Peyer's patch (tissue), 4 donors: ENCODE measurements at regions not wholly inside any gene's neighbourhood (a gene's known extent, or its start where the extent isn't known, plus 50 kb on each side); places are given as distances from the start of the nearest gene placed in this dataset.

ENCODE experiments used
- DNase-seq, 3 donors: peaks; one replicate each; pipeline ENCODE4 v3.0.0-alpha.2; 2017 to 2019
- H3K27ac ChIP-seq, 4 donors: fragments of 200-600 bp; sonication (generic); one replicate each; pipeline ENCODE4 v1.5.1; 2016 to 2019
- H3K27me3 ChIP-seq, 2 donors: fragments of 200-600 bp; sonication (generic); one replicate each; pipeline ENCODE4 v1.5.1; 2019
- H3K36me3 ChIP-seq, 3 donors: fragments of 200-600 bp; sonication (generic); one replicate each; pipeline ENCODE4 v1.5.1; 2016 to 2019
- H3K4me1 ChIP-seq, 4 donors: fragments of 200-600 bp; sonication (generic); one replicate each; pipeline ENCODE4 v1.5.1; 2016 to 2019
- H3K4me3 ChIP-seq, 4 donors: fragments of 200-600 bp; sonication (generic); 1 replicate in 3 of 4; 2 replicates in 1 of 4; pipeline ENCODE4 v1.5.1; 2016 to 2019; ENCODE audit warnings: mild to moderate bottlenecking in 1 of 4
- H3K9me3 ChIP-seq, 4 donors: fragments of 200-600 bp; sonication (generic); one replicate each; pipeline ENCODE4 v1.5.1; 2016 to 2019; ENCODE audit warnings: mild to moderate bottlenecking in 1 of 4
- POLR2A ChIP-seq, 2 donors: fragments of 450-650 bp; IDR thresholded peaks; one replicate each; pipeline ENCODE4 v1.5.1; 2017; ENCODE audit warnings: antibody characterized with exemption in 2 of 2, mild to moderate bottlenecking in 2 of 2, moderate library complexity in 2 of 2
- TF ChIP-seq, protein P1 (sequence below), 6 experiments: fragments of 450-650 bp in 4 of 6; fragments of 200-600 bp in 2 of 6; sonication (generic) in 1 of 6; IDR thresholded peaks; one replicate each; pipeline ENCODE4 v1.5.1; 2017 to 2019; ENCODE audit warnings: antibody characterized with exemption in 6 of 6, mild to moderate bottlenecking in 3 of 6, moderate library complexity in 1 of 6

DNA sequence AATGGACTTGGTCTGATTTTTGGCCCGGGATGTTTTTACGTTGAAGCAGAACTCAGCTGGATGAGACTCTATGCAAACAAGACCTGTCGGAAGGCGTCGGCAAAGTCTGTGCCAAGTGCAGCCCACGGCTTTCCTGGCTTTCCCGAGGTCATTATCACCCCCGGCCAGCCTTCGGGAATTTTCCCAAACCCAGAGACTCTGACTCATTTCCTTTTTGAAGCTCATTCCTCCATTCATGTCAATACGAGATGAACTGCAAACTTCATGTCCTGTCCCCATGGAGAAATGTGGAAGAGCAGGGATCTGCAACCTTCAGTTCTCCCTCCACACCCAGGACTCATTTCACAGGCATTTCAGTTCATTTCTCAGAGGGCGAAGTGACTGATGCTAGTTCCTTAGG lies 95.3 kb downstream of the IRX2 start:
- H3K27me3 ChIP-seq = no peaks in the 10 kb centered on the region
- no peak for TF ChIP-seq POLR2A (IDR thresholded peaks at IDR 0.05)
- TF ChIP-seq, protein P1, sequence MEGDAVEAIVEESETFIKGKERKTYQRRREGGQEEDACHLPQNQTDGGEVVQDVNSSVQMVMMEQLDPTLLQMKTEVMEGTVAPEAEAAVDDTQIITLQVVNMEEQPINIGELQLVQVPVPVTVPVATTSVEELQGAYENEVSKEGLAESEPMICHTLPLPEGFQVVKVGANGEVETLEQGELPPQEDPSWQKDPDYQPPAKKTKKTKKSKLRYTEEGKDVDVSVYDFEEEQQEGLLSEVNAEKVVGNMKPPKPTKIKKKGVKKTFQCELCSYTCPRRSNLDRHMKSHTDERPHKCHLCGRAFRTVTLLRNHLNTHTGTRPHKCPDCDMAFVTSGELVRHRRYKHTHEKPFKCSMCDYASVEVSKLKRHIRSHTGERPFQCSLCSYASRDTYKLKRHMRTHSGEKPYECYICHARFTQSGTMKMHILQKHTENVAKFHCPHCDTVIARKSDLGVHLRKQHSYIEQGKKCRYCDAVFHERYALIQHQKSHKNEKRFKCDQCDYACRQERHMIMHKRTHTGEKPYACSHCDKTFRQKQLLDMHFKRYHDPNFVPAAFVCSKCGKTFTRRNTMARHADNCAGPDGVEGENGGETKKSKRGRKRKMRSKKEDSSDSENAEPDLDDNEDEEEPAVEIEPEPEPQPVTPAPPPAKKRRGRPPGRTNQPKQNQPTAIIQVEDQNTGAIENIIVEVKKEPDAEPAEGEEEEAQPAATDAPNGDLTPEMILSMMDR (IDR thresholded peaks at IDR 0.05) = no peak
- no peak overlapping the region for H3K4me3 ChIP-seq
- no peak overlapping the region for H3K27ac ChIP-seq
- DNase-seq = no peak
- no peaks in the 10 kb centered on the region for H3K4me1 ChIP-seq
- no peaks in the 10 kb centered on the region for H3K36me3 ChIP-seq
- H3K9me3 ChIP-seq = no peaks in the 10 kb centered on the region

DNA sequence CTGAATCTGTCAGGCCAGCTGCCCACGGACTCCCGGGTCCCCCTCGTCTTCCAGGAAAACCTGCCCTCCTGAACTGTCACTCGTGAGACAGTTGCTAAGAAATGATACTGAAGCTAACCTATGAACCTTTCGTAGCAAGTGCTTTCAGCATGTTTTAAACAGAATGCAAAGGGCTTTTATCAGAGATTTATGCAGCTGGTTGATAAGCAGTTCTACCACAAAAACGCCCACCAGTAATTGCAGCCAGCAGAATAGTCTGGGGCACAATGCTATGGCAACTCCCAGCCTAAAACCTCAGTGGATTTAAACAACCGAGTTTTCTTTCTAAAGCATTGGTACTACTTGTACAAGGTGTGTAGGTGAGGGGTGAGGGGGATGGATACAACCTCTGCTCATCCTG lies 97.5 kb downstream of the IRX2 start:
- Histone ChIP-seq H3K4me3 (no peak overlapping the region), H3K4me1 (no peaks in the 10 kb centered on the region), H3K36me3 (no peaks in the 10 kb centered on the region), H3K9me3 (no peaks in the 10 kb centered on the region), H3K27me3 (no peaks in the 10 kb centered on the region), H3K27ac (no peak overlapping the region)
- no peak for TF ChIP-seq POLR2A (IDR thresholded peaks at IDR 0.05)
- TF ChIP-seq, protein P1 (IDR thresholded peaks at IDR 0.05) = no peak
- DNase-seq = no peak

DNA sequence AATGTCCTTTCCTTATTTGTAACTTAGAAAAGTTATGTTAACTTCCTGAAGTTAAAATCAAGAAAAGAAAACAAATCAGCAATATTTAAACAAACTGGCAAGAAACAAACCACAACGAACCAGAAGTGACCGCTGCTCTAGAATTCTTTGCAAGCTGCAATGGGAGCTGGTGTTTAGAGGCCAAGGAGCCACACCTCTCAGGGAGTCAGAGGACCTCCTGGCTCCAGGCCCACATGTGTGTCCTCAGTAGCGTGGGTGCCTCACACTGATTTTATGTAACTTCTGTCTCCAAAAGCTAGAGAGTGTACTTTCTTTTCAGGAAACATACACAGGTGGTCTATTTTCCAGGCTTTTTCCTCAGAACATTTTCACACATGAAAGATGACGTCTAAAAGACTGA lies 100.4 kb downstream of the IRX2 start:
- Histone ChIP-seq H3K9me3 (no peaks in the 10 kb centered on the region), H3K27me3 (no peaks in the 10 kb centered on the region), H3K4me1 (no peaks in the 10 kb centered on the region), H3K36me3 (no peaks in the 10 kb centered on the region), H3K27ac (no peak overlapping the region), H3K4me3 (no peak overlapping the region)
- DNase-seq = no peak
- no peak for TF ChIP-seq POLR2A (IDR thresholded peaks at IDR 0.05)
- TF ChIP-seq, protein P1 (IDR thresholded peaks at IDR 0.05) = no peak

DNA sequence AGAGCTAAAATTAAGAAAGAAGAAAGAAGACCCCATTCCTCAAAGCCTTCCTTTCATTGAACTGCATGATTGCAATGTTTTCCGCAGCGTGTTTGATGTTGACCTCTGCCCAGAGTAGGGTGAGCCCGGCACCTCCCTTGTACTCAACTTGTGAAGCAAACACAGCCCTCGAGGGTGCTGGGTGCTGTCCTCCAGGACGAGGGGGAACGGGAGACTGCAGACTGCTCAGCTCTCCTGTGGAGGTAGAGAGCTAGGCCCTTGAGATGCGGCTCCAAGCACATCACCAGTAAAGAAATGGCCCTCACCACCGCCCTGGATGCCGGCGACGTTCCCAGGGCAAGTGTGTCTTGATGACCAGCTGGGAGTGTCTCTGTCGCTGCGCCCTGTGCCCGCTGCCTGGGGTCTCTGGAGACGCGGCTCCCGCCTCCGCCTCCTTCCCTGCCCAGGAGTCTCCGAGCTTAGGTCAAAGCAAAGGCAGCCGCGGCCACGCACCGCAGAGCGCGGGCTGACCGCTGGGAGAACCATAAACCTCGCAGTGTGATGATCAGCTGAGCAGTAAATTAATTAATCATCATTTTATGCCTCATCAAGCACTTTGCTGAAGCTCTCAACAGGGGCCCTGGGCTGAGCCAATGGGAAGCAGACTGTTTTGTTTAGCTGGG lies 108.7 kb downstream of the IRX2 start:
- Histone ChIP-seq H3K4me1 (no peaks in the 10 kb centered on the region), H3K9me3 (no peaks in the 10 kb centered on the region), H3K36me3 (no peaks in the 10 kb centered on the region), H3K4me3 (no peak overlapping the region), H3K27ac (no peak overlapping the region), H3K27me3 (no peaks in the 10 kb centered on the region)
- no peak for DNase-seq
- TF ChIP-seq, protein P1 (IDR thresholded peaks at IDR 0.05) = no peak
- TF ChIP-seq POLR2A (IDR thresholded peaks at IDR 0.05) = no peak

DNA sequence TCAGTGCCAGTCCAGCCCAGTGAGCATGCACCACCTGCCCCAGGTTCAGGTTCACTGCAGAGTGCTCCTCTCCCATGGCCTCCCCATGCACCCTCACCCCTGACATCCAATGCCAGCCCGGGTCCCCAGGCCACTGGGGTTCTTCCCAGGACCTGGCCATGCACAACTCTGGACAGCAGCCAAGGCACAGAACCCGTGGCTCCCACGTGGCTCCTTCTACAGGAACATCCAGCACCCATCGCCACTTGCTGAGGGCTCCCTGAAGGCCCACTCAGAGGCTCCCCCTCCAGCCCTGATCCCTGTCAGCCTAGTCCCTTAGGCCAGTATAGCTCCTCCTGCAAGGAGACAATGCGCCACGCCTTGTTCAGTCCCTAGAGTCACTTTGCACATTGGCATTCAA lies 110.8 kb downstream of the IRX2 start:
- H3K27me3 ChIP-seq = no peaks in the 10 kb centered on the region
- no peaks in the 10 kb centered on the region for H3K9me3 ChIP-seq
- no peak overlapping the region for H3K4me3 ChIP-seq
- H3K27ac ChIP-seq = no peak overlapping the region
- no peaks in the 10 kb centered on the region for H3K4me1 ChIP-seq
- DNase-seq = no peak
- TF ChIP-seq POLR2A (IDR thresholded peaks at IDR 0.05) = no peak
- TF ChIP-seq, protein P1 (IDR thresholded peaks at IDR 0.05) = no peak
- no peaks in the 10 kb centered on the region for H3K36me3 ChIP-seq

DNA sequence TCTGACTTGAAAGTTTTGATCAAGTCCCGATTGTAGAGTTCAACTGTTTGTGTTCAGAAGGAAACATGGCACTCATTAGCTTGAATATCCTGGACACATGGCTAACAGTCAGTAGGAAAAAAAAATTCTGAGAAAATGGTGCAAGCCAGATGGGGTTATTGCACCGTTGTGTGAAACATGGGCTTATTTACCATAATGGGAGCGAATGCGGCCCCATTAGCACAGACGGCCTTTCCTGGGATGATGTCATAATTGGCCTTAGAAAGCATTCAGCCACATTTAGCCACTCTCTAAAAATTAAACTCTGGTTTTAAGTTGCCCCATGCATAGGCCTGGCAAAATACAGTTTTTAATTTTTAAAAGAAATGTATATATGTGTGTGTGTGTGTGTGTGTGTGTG lies 112.1 kb downstream of the IRX2 start:
- H3K27ac ChIP-seq = no peak overlapping the region
- H3K27me3 ChIP-seq = no peaks in the 10 kb centered on the region
- TF ChIP-seq POLR2A (IDR thresholded peaks at IDR 0.05) = no peak
- TF ChIP-seq, protein P1 (IDR thresholded peaks at IDR 0.05) = no peak
- H3K4me3 ChIP-seq = no peak overlapping the region
- no peak for DNase-seq
- no peaks in the 10 kb centered on the region for H3K36me3 ChIP-seq
- H3K4me1 ChIP-seq = no peaks in the 10 kb centered on the region
- H3K9me3 ChIP-seq = no peaks in the 10 kb centered on the region
